AG04450 (cell line): ENCODE measurements at regions not wholly inside any gene's neighbourhood (a gene's known extent, or its start where the extent isn't known, plus 50 kb on each side); places are given as distances from the start of the nearest gene placed in this dataset.
A peak's percentile ranks its signal among the peaks of the same experiment; 100 is the strongest.
"Not testable (repeated sequence)": the region's sequence is repeated elsewhere in the genome, so short reads cannot be mapped to it uniquely, and the experiment has no call there.

Experiments used
- CTCF ChIA-PET: fragments of 300-600, 350-600 bp; formaldehyde crosslinking; extraction: SDS; loops from one replicate; lab custom pipeline; 2022; ENCODE audit warnings: antibody characterized with exemption, inconsistent platforms; lab: Charles Lee
- POLR2A ChIA-PET: fragments of 350-600 bp; formaldehyde crosslinking; extraction: SDS; loops from one replicate; lab custom pipeline; 2021; ENCODE audit warnings: antibody characterized with exemption, inconsistent platforms; lab: Yijun Ruan, JAX
- DNase-seq: peaks from one replicate; pipeline ENCODE4 v3.0.0-alpha.2; 2011; ENCODE audit warnings: low read depth, low spot score
- H3K27ac ChIP-seq: one replicate; pipeline ENCODE4 v1.5.1; 2012; ENCODE audit warnings: low read depth, low read length, control low read depth
- H3K27me3 ChIP-seq: one replicate; pipeline ENCODE4 v1.6.0; 2012; ENCODE audit warnings: low read length; ENCODE audit not compliant: control insufficient read depth, insufficient read depth
- H3K4me3 ChIP-seq: 2 replicates; pipeline ENCODE4 v1.5.1; 2011; ENCODE audit warnings: mild to moderate bottlenecking, low read depth, low read length, control low read depth
- H3K9me3 ChIP-seq: 2 replicates; pipeline ENCODE4 v1.5.1; 2012; ENCODE audit warnings: low read length; ENCODE audit not compliant: control insufficient read depth, insufficient read depth
- CTCF ChIP-seq: IDR thresholded peaks from 2 replicates; pipeline ENCODE4 v1.5.1; 2011; ENCODE audit warnings: low read depth, low read length, control low read depth, inconsistent platforms

GRCh38 chr10:65670087-65670486 is 1255.7 kb upstream of the LRRTM3 start:
- H3K27ac ChIP-seq, result no peak overlapping the region
- no peaks in the 10 kb centered on the region for H3K9me3 ChIP-seq
- CTCF ChIA-PET, result no interaction called here
- POLR2A ChIA-PET, result no interaction called here
- no peak for TF ChIP-seq CTCF
- H3K4me3 ChIP-seq, result no peak overlapping the region
- H3K27me3 ChIP-seq, result no peaks in the 10 kb centered on the region
- peak; percentile 15 for DNase-seq

- CTCF ChIA-PET, H3K27me3 ChIP-seq, H3K27ac ChIP-seq, DNase-seq, H3K9me3 ChIP-seq, POLR2A ChIA-PET, H3K4me3 ChIP-seq: not testable (repeated sequence)
Observed at GRCh38 chr10:65670596-65670995, 1255.2 kb upstream of the LRRTM3 start.

GRCh38 chr10:65675236-65675635 is 1250.6 kb upstream of the LRRTM3 start:
- H3K27me3 ChIP-seq, result no peaks in the 10 kb centered on the region
- CTCF ChIA-PET, result no interaction called here
- no peak overlapping the region for H3K4me3 ChIP-seq
- POLR2A ChIA-PET, result no interaction called here
- H3K9me3 ChIP-seq, result no peaks in the 10 kb centered on the region
- no peak for TF ChIP-seq CTCF
- no peak overlapping the region for H3K27ac ChIP-seq
- DNase-seq, result no peak

- no peak overlapping the region for H3K27ac ChIP-seq
- no peaks in the 10 kb centered on the region for H3K27me3 ChIP-seq
- POLR2A ChIA-PET, result no interaction called here
- TF ChIP-seq CTCF, result no peak
- H3K4me3 ChIP-seq, result no peak overlapping the region
- no peaks in the 10 kb centered on the region for H3K9me3 ChIP-seq
- CTCF ChIA-PET, result no interaction called here
- DNase-seq, result no peak
Observed at GRCh38 chr10:65684896-65685295, 1240.9 kb upstream of the LRRTM3 start.

- POLR2A ChIA-PET, result no interaction called here
- no peak for DNase-seq
- no peak overlapping the region for H3K4me3 ChIP-seq
- no peak overlapping the region for H3K27ac ChIP-seq
- H3K27me3 ChIP-seq, result no peaks in the 10 kb centered on the region
- H3K9me3 ChIP-seq, result no peaks in the 10 kb centered on the region
- CTCF ChIA-PET, result no interaction called here
- no peak for TF ChIP-seq CTCF
Observed at GRCh38 chr10:65701168-65701776, 1224.6 kb upstream of the LRRTM3 start.
